Gastrocnemius medialis (tissue), 4 donors: ENCODE measurements at regions not wholly inside any gene's neighbourhood (a gene's known extent, or its start where the extent isn't known, plus 50 kb on each side); places are given as distances from the start of the nearest gene placed in this dataset.

Source experiments
- ATAC-seq, 2 donors: fragments of 150-250 bp; one replicate each; pipeline ENCODE4 v1.9.1; 2016
- DNase-seq, 2 donors: peaks; one replicate each; pipeline ENCODE4 v3.0.0-alpha.2; 2019
- H3K27ac ChIP-seq, 4 donors: fragments of 200-600 bp; sonication (generic); 1 replicate in 1 of 4; 2 replicates in 3 of 4; pipeline ENCODE4 v1.5.1; 2016 to 2018; ENCODE audit warnings: mild to moderate bottlenecking in 2 of 4, moderate library complexity in 1 of 4
- H3K27me3 ChIP-seq, 3 donors: fragments of 200-600 bp; sonication (generic) in 2 of 3; 1 replicate in 1 of 3; 2 replicates in 2 of 3; pipeline versions ENCODE4 v1.5.1 to v1.6.0; 2016 to 2019; ENCODE audit warnings: mild to moderate bottlenecking in 1 of 3, moderate library complexity in 1 of 3
- H3K36me3 ChIP-seq, 2 donors: fragments of 200-600 bp; sonication (generic) in 1 of 2; one replicate each; pipeline ENCODE4 v1.5.1; 2017 to 2018
- H3K4me1 ChIP-seq, 2 donors: fragments of 200-600 bp; sonication (generic) in 1 of 2; one replicate each; pipeline ENCODE4 v1.5.1; 2016 to 2017; ENCODE audit warnings: mild to moderate bottlenecking in 2 of 2
- H3K4me3 ChIP-seq, 4 donors: fragments of 200-600 bp; sonication (generic) in 3 of 4; 1 replicate in 1 of 4; 2 replicates in 3 of 4; pipeline ENCODE4 v1.5.1; 2016 to 2019; ENCODE audit warnings: mild to moderate bottlenecking in 2 of 4
- H3K9me3 ChIP-seq, 3 donors: fragments of 200-600 bp; sonication (generic) in 2 of 3; 1 replicate in 1 of 3; 2 replicates in 2 of 3; pipeline ENCODE4 v1.5.1; 2016 to 2019
- POLR2A ChIP-seq, 2 donors: fragments of 450-650 bp; IDR thresholded peaks; one replicate each; pipeline ENCODE4 v1.6.1; 2017; ENCODE audit warnings: antibody characterized with exemption in 2 of 2, mild to moderate bottlenecking in 2 of 2, moderate library complexity in 2 of 2
- in situ Hi-C, 4 donors: fragments of 200-750 bp; cut with MboI; loops; one replicate each; pipeline versions ENCODE4 v1.15.0 to v1.8.0; 2017; ENCODE audit warnings: low sequenced_read_pairs in 4 of 4
- intact Hi-C: fragments of 100-400 bp; cut with DNase I; formaldehyde crosslinking; loops from one replicate; pipeline ENCODE4 v1.15.1; 2023; ENCODE audit warnings: low total_unique reads
- TF ChIP-seq, protein P1 (sequence below), 5 experiments: fragments of 450-650 bp in 3 of 5; fragments of 200-600 bp in 2 of 5; sonication (generic) in 2 of 5; IDR thresholded peaks in 4 of 5; conservative IDR thresholded peaks in 1 of 5; 1 replicate in 4 of 5; 2 replicates in 1 of 5; pipeline ENCODE4 v1.5.1; 2016 to 2019; ENCODE audit warnings: antibody characterized with exemption in 5 of 5, mild to moderate bottlenecking in 3 of 5, moderate library complexity in 3 of 5

DNA sequence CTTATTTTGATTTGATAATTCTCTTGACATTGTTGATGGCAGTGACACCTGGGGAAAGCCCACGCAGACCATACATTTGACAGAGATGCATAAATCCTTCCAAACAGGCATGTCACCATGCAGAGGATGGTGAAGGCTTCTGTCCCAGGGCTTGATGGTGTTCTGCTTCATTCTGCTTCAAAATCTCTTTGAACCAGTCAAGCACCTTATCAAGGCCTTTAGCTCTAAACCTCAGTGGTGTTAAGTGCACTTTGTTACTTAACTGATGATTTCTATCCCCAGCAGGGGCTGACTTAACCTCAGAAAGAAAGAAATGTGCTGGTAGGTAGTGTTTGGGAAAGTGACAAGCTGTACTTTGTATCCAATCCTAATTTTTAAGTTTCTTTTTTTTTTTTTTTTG is 81.1 kb downstream of the RRAGC start:
- TF ChIP-seq, protein P1, sequence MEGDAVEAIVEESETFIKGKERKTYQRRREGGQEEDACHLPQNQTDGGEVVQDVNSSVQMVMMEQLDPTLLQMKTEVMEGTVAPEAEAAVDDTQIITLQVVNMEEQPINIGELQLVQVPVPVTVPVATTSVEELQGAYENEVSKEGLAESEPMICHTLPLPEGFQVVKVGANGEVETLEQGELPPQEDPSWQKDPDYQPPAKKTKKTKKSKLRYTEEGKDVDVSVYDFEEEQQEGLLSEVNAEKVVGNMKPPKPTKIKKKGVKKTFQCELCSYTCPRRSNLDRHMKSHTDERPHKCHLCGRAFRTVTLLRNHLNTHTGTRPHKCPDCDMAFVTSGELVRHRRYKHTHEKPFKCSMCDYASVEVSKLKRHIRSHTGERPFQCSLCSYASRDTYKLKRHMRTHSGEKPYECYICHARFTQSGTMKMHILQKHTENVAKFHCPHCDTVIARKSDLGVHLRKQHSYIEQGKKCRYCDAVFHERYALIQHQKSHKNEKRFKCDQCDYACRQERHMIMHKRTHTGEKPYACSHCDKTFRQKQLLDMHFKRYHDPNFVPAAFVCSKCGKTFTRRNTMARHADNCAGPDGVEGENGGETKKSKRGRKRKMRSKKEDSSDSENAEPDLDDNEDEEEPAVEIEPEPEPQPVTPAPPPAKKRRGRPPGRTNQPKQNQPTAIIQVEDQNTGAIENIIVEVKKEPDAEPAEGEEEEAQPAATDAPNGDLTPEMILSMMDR (IDR thresholded peaks at IDR 0.05 in 4 of 5, conservative IDR thresholded peaks at IDR 0.05 in 1 of 5): no peak
- no peak for TF ChIP-seq POLR2A (IDR thresholded peaks at IDR 0.05)
- H3K4me3 ChIP-seq: no peak overlapping the region
- intact Hi-C loops (no loop called here), in situ Hi-C loops (no loop called here)
- DNase-seq (no peak), ATAC-seq (no peak)
- no peaks in the 10 kb centered on the region for H3K36me3 ChIP-seq
- H3K9me3 ChIP-seq: no peaks in the 10 kb centered on the region
- H3K27ac ChIP-seq: no peak overlapping the region
- H3K27me3 ChIP-seq: peaks cover 20 to 40% (median 28%) of the 10 kb centered on the region in 3 donors
- H3K4me1 ChIP-seq: no peaks in the 10 kb centered on the region

DNA sequence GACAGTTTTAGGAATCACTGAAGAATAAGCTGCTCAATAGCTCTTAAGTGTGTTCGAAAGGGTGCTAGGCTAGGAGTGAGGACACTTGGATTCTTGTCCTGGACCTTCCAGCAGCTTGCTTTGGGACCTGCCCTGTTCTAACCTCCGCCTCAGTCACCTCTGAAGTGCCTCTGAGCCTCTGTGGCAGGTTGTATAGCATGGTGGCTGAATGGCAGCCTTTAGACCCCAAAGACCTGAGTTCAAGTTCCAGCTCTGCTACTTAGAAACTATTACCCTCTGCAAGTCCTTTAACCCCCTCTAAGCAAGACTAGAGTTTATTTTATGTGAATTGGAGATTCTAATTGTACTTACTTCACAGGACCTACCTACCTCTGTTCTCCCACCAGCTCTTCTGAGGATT is 81.5 kb downstream of the RRAGC start:
- intact Hi-C loops: no loop called here

DNA sequence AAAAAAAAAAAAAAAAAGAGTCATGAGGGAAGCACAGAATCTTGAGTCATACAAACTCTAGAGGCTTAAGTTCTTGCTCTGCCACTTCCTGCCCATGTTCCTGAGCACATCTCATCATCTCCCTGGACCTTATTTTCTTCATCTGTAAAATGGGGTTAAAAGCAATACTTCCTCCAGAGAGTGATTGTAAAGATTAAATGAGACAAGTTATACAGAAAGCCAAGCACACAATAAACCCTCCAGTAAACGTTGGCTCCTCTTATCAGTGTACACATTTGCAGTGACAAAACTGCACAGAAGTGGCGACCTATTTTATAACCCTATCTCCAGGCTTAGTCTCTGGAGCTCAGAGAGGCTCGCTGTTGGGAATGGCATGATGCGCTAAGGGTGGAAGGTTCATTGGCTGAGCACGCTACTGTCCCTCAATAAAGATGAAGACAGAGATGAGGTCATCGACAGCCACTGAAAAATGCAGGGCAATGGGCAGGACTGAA is 82.1 kb downstream of the RRAGC start:
- Histone ChIP-seq H3K4me1 (no peaks in the 10 kb centered on the region), H3K4me3 (no peak overlapping the region), H3K27me3 (peaks cover 13 to 31% (median 20%) of the 10 kb centered on the region in 3 donors), H3K9me3 (no peaks in the 10 kb centered on the region), H3K36me3 (no peaks in the 10 kb centered on the region), H3K27ac (no peak overlapping the region)
- ATAC-seq (no peak), DNase-seq (no peak)
- in situ Hi-C loops: no loop called here
- TF ChIP-seq, protein P1 (IDR thresholded peaks at IDR 0.05 in 4 of 5, conservative IDR thresholded peaks at IDR 0.05 in 1 of 5): no peak
- TF ChIP-seq POLR2A (IDR thresholded peaks at IDR 0.05): no peak
- intact Hi-C loops: no loop called here

More for the DNA sequence above, 81.5 kb downstream of the RRAGC start:
- Histone ChIP-seq H3K9me3 (no peaks in the 10 kb centered on the region), H3K27ac (no peak overlapping the region), H3K4me3 (no peak overlapping the region), H3K27me3 (peaks cover 17 to 36% (median 23%) of the 10 kb centered on the region in 3 donors), H3K36me3 (no peaks in the 10 kb centered on the region), H3K4me1 (no peaks in the 10 kb centered on the region)
- TF ChIP-seq, protein P1 (IDR thresholded peaks at IDR 0.05 in 4 of 5, conservative IDR thresholded peaks at IDR 0.05 in 1 of 5): no peak
- TF ChIP-seq POLR2A (IDR thresholded peaks at IDR 0.05): no peak
- in situ Hi-C loops: no loop called here
- no peak for ATAC-seq
- DNase-seq: no peak

DNA sequence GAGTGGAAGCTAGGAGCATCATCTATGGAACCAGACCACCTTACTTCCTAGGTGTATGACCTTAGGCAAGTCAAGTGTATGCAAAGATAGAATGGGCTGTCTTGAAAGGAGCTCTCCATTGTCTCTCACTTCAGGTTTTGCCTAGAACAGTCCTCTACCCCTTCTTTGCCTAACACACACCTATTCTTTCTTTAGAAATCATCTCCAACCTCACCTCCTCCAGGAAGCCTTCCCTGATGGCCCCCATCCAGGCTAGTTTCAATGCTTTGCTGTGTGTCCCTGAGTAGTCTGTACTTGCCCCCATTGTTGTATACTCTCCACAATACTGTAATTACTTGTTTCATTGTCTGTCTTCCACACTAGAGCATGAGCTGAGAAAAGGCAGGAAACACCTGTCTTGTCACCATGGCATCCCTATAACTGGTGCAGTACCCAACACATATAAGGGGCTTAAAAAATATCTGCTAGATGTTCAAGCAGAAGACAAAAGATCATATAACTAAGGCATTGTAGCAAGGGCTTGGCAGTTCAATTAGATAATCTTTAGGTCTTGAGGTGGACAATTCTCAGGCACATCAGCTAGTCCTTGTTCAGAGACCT is 83.0 kb downstream of the RRAGC start:
- Histone ChIP-seq H3K27ac (no peak overlapping the region), H3K9me3 (no peaks in the 10 kb centered on the region), H3K27me3 (peaks cover 7 to 21% (median 11%) of the 10 kb centered on the region in 3 donors), H3K4me1 (no peaks in the 10 kb centered on the region), H3K36me3 (no peaks in the 10 kb centered on the region), H3K4me3 (no peak overlapping the region)
- in situ Hi-C loops: no loop called here
- intact Hi-C loops: no loop called here
- TF ChIP-seq POLR2A (IDR thresholded peaks at IDR 0.05): no peak
- TF ChIP-seq, protein P1 (IDR thresholded peaks at IDR 0.05 in 4 of 5, conservative IDR thresholded peaks at IDR 0.05 in 1 of 5): no peak
- no peak for DNase-seq
- ATAC-seq: no peak
